Heart left ventricle (tissue), 13 donors: ENCODE measurements at regions not wholly inside any gene's neighbourhood (a gene's known extent, or its start where the extent isn't known, plus 50 kb on each side); places are given as distances from the start of the nearest gene placed in this dataset.

ENCODE experiments used
- POLR2A ChIP-seq, 2 donors: fragments of 450-650 bp; IDR thresholded peaks; one replicate each; pipeline ENCODE4 v1.6.1; 2017; ENCODE audit warnings: antibody characterized with exemption in 2 of 2, mild to moderate bottlenecking in 2 of 2, moderate library complexity in 2 of 2
- TF ChIP-seq, protein P1 (sequence below), 12 donors: fragments of 200-600 bp; sonication (generic) in 4 of 12; IDR thresholded peaks; one replicate each; pipeline versions ENCODE4 v1.5.0 to v1.8.0; 2018 to 2022; ENCODE audit warnings: antibody characterized with exemption in 12 of 12, mild to moderate bottlenecking in 5 of 12
- donor health status: ischemic (EF 13 %, LVEDD 7.1; RV severe dilation, severe dysfunction).
- donor health status: DM: no; HTN: yes; CAD: no.
- donor health status: DM: no; HTN: no; CAD: no.
- donor health status: ischemic (EF 25% LVEDD 6.9; RV normal size, moderate dysfunction).
- donor health status: ischemic (EF 25% LVEDD 5.7; RV mildly dilated, moderate dysfunction).
- donor health status: ischemic (EF 35%, LVEDD 5.7; RV mildly dilated, moderate dysfunction).
- donor health status: nonischemic (EF 11% LVEDD 7.7; RV severe dilation, severe dysfunction).
- donor health status: DM: yes; HTN: yes; CAD: no.
- donor health status: PGD.
- donor health status: ischemic (EF 29% LVEDD 5.4; RV normal size, mild dysfunction).
- donor health status: nonischemic (EF 23%, LVEDD 6.1; RV moderate dilation, normal function).

DNA sequence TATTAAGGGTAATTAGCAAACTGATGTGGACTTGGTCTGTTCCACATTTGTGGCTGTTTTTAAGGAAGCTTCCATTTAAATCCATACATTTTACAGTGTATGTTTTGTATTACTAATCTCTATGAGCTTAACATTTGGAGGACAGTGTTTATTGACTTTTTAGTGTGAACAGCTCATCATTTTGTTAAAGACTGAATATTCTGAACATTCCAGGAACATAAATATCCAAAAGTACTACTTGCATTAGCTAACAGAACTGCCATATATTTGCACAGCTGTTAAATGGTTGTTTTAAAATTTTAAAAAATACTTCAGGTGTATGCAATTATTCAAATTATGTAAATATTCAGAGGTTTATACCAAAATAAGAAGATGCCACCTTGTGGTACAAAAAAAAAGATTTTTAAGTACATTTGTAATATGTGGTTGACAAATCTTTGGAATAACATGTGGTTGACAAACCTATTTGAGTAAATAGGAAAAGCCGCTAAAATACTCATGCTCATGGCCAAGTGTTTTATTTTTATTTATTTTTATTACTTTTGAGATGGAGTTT lies 439.7 kb upstream of the FANCL start:
- TF ChIP-seq, protein P1, sequence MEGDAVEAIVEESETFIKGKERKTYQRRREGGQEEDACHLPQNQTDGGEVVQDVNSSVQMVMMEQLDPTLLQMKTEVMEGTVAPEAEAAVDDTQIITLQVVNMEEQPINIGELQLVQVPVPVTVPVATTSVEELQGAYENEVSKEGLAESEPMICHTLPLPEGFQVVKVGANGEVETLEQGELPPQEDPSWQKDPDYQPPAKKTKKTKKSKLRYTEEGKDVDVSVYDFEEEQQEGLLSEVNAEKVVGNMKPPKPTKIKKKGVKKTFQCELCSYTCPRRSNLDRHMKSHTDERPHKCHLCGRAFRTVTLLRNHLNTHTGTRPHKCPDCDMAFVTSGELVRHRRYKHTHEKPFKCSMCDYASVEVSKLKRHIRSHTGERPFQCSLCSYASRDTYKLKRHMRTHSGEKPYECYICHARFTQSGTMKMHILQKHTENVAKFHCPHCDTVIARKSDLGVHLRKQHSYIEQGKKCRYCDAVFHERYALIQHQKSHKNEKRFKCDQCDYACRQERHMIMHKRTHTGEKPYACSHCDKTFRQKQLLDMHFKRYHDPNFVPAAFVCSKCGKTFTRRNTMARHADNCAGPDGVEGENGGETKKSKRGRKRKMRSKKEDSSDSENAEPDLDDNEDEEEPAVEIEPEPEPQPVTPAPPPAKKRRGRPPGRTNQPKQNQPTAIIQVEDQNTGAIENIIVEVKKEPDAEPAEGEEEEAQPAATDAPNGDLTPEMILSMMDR (IDR thresholded peaks at IDR 0.05) = no peak
- TF ChIP-seq POLR2A (IDR thresholded peaks at IDR 0.05) = no peak
